ENCODE measurements at regions not wholly inside any gene's neighbourhood (a gene's known extent, or its start where the extent isn't known, plus 50 kb on each side); places are given as distances from the start of the nearest gene placed in this dataset.

DNA sequence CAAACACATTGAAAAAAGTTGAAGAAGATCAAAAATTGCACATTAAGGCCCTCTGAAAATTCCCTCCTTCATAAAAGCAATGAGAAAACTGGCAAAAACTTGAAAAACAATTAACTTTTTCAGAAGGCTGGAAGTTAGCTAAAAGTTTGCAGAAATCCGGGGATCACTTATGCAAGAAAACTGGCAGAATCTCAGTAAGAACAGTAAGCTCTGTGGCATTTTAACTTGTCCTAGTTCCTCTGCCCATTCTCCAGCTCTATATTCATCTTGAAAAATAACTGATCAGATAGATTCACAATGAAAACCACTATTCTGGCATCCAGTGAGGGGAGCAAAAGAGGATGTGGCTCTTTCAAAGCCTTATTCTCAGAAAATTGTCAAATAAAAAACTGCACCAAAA is 566.8 kb downstream of the NTRK3 start:
- Histone ChIP-seq H3K79me1 (ENCODE audit: low read depth in 1 of 2, low read length in 2 of 2) (no peaks in the 10 kb centered on the region), H3K4me2 (ENCODE audit: low read depth, low read length) (no peak overlapping the region), H3K27ac (ENCODE audit: insufficient read depth, low read length) (no peak overlapping the region), H3K36me3 (ENCODE audit: control insufficient read depth, insufficient read depth, low read length) (no peaks in the 10 kb centered on the region), H2AFZ (replicated peaks; ENCODE audit: low read length, poor library complexity) (no peak overlapping the region), H3K9me1 (ENCODE audit: insufficient read depth, low read length) (no peaks in the 10 kb centered on the region), H3K56ac (ENCODE audit: extremely low read depth, insufficient read depth, low read length) (no peak overlapping the region), H3K4ac (ENCODE audit: low read depth, low read length) (no peak overlapping the region), H3K23ac (ENCODE audit: low read depth, low read length) (no peak overlapping the region), H4K5ac (ENCODE audit: low read depth, low read length) (no peak overlapping the region), H4K8ac (ENCODE audit: low read depth in 2 of 2, low read length in 2 of 2) (no peak overlapping the region), H4K20me1 (ENCODE audit: insufficient read depth, low read length) (no peaks in the 10 kb centered on the region), H3K4me3 (ENCODE audit: insufficient read depth, low read depth, low read length) (no peak overlapping the region), H3K27me3 (ENCODE audit: control insufficient read depth, insufficient read depth, low read length) (no peaks in the 10 kb centered on the region), H3K18ac (ENCODE audit: low read depth, low read length) (no peak overlapping the region), H3K4me1 (ENCODE audit: control insufficient read depth, insufficient read depth, low read length) (no peaks in the 10 kb centered on the region), H2BK15ac (ENCODE audit: low read depth, low read length) (no peak overlapping the region), H2BK120ac (ENCODE audit: low read depth, low read length) (no peak overlapping the region), H4K91ac (ENCODE audit: insufficient read depth, low read depth, low read length) (no peak overlapping the region), H2BK20ac (ENCODE audit: low read depth, low read length) (no peak overlapping the region), H2AK5ac (ENCODE audit: low read depth, low read length) (no peak overlapping the region), H2AK9ac (replicated peaks; ENCODE audit: low read depth, low read length, poor library complexity) (no peak overlapping the region), H3K14ac (replicated peaks; ENCODE audit: low read depth, low read length) (no peak overlapping the region), H3K9me3 (ENCODE audit: control insufficient read depth, insufficient read depth, low read length) (no peaks in the 10 kb centered on the region), H3K9ac (ENCODE audit: low read depth, low read length) (no peak overlapping the region), H2BK5ac (ENCODE audit: low read depth, low read length, poor library complexity, severe bottlenecking) (no peak overlapping the region)
- dilution Hi-C loops (cut with HindIII; ENCODE audit: low sequenced_read_pairs, unreplicated experiment): no loop called here
- 83% methylated on average over 1 of the region's 1 CpG; no CpG with 5 or more reads in 1 of the 2 experiments for WGBS, 2 experiments (ENCODE audit: extremely low coverage in 2 of 2, insufficient read length in 1 of 2)
- intact Hi-C loops (cut with micrococcal nuclease): no loop called here
- no TSS peak for BruUV-seq (replicated peaks)
- in situ Hi-C loops (cut with MboI; ENCODE audit: low sequenced_read_pairs): no loop called here
- ChIA-PET POLR2A (ENCODE audit: unreplicated experiment) (no interaction called here), CTCF (no interaction called here)
- DNase-seq (no peak), ATAC-seq (ENCODE audit: low read depth) (no peak)
- no peak for TF ChIP-seq RFX5 (IDR thresholded peaks at IDR 0.05; ENCODE audit: low read depth, low read length)
- TF ChIP-seq, protein P1, sequence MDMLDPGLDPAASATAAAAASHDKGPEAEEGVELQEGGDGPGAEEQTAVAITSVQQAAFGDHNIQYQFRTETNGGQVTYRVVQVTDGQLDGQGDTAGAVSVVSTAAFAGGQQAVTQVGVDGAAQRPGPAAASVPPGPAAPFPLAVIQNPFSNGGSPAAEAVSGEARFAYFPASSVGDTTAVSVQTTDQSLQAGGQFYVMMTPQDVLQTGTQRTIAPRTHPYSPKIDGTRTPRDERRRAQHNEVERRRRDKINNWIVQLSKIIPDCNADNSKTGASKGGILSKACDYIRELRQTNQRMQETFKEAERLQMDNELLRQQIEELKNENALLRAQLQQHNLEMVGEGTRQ (IDR thresholded peaks at IDR 0.05; ENCODE audit: low read depth, low read length): no peak
- TF ChIP-seq MAZ (IDR thresholded peaks at IDR 0.05; ENCODE audit: borderline replicate concordance, low read depth, low read length): no peak
- no peak for TF ChIP-seq CEBPB (IDR thresholded peaks at IDR 0.05; ENCODE audit: low read depth, low read length)
- TF ChIP-seq BHLHE40 (IDR thresholded peaks at IDR 0.05; ENCODE audit: low read depth, low read length): no peak
- TF ChIP-seq, protein P2, sequence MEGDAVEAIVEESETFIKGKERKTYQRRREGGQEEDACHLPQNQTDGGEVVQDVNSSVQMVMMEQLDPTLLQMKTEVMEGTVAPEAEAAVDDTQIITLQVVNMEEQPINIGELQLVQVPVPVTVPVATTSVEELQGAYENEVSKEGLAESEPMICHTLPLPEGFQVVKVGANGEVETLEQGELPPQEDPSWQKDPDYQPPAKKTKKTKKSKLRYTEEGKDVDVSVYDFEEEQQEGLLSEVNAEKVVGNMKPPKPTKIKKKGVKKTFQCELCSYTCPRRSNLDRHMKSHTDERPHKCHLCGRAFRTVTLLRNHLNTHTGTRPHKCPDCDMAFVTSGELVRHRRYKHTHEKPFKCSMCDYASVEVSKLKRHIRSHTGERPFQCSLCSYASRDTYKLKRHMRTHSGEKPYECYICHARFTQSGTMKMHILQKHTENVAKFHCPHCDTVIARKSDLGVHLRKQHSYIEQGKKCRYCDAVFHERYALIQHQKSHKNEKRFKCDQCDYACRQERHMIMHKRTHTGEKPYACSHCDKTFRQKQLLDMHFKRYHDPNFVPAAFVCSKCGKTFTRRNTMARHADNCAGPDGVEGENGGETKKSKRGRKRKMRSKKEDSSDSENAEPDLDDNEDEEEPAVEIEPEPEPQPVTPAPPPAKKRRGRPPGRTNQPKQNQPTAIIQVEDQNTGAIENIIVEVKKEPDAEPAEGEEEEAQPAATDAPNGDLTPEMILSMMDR (conservative IDR thresholded peaks at IDR 0.05; ENCODE audit: low read depth, low read length): no peak
- no peak for TF ChIP-seq SMC3 (IDR thresholded peaks at IDR 0.05; ENCODE audit: low read depth, low read length)
